ENCODE measurements at regions not wholly inside any gene's neighbourhood (a gene's known extent, or its start where the extent isn't known, plus 50 kb on each side); places are given as distances from the start of the nearest gene placed in this dataset.

DNA sequence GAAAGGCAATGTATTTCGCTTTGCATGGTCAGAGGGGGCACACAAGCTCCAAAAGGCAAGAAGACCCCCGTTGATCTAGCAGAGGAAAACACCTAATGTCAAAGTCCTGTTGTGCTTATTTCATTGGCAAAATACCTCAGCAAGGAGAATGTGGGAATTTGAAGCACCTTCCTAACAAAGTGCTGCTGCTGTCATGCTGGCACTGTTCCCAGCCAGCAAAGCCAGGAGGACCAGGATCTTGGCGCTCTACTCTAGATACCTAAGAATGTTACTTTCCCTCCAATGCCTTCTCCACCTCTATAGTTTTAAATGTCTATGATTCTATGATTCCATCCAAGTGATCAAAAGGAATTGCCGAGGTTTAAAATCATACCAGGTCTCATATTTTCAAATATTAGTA lies 867.9 kb upstream of the POU3F3 start:
- TF ChIP-seq, protein P1, sequence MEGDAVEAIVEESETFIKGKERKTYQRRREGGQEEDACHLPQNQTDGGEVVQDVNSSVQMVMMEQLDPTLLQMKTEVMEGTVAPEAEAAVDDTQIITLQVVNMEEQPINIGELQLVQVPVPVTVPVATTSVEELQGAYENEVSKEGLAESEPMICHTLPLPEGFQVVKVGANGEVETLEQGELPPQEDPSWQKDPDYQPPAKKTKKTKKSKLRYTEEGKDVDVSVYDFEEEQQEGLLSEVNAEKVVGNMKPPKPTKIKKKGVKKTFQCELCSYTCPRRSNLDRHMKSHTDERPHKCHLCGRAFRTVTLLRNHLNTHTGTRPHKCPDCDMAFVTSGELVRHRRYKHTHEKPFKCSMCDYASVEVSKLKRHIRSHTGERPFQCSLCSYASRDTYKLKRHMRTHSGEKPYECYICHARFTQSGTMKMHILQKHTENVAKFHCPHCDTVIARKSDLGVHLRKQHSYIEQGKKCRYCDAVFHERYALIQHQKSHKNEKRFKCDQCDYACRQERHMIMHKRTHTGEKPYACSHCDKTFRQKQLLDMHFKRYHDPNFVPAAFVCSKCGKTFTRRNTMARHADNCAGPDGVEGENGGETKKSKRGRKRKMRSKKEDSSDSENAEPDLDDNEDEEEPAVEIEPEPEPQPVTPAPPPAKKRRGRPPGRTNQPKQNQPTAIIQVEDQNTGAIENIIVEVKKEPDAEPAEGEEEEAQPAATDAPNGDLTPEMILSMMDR (tag by site-specific recombination; IDR thresholded peaks at IDR 0.05), result no peak
- TF ChIP-seq ZBTB8A (tag by site-specific recombination; IDR thresholded peaks at IDR 0.05) (no peak), BCL11A (tag by site-specific recombination; IDR thresholded peaks at IDR 0.05; ENCODE audit: low read depth) (no peak), ZFP69B (tag by site-specific recombination; IDR thresholded peaks at IDR 0.05) (no peak), ZNF292 (tag by site-specific recombination; IDR thresholded peaks at IDR 0.05; ENCODE audit: borderline replicate concordance, low read depth) (no peak)
- TF ChIP-seq, protein P2, sequence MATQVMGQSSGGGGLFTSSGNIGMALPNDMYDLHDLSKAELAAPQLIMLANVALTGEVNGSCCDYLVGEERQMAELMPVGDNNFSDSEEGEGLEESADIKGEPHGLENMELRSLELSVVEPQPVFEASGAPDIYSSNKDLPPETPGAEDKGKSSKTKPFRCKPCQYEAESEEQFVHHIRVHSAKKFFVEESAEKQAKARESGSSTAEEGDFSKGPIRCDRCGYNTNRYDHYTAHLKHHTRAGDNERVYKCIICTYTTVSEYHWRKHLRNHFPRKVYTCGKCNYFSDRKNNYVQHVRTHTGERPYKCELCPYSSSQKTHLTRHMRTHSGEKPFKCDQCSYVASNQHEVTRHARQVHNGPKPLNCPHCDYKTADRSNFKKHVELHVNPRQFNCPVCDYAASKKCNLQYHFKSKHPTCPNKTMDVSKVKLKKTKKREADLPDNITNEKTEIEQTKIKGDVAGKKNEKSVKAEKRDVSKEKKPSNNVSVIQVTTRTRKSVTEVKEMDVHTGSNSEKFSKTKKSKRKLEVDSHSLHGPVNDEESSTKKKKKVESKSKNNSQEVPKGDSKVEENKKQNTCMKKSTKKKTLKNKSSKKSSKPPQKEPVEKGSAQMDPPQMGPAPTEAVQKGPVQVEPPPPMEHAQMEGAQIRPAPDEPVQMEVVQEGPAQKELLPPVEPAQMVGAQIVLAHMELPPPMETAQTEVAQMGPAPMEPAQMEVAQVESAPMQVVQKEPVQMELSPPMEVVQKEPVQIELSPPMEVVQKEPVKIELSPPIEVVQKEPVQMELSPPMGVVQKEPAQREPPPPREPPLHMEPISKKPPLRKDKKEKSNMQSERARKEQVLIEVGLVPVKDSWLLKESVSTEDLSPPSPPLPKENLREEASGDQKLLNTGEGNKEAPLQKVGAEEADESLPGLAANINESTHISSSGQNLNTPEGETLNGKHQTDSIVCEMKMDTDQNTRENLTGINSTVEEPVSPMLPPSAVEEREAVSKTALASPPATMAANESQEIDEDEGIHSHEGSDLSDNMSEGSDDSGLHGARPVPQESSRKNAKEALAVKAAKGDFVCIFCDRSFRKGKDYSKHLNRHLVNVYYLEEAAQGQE (tag by site-specific recombination; IDR thresholded peaks at IDR 0.05), result no peak
- TF ChIP-seq, protein P3, sequence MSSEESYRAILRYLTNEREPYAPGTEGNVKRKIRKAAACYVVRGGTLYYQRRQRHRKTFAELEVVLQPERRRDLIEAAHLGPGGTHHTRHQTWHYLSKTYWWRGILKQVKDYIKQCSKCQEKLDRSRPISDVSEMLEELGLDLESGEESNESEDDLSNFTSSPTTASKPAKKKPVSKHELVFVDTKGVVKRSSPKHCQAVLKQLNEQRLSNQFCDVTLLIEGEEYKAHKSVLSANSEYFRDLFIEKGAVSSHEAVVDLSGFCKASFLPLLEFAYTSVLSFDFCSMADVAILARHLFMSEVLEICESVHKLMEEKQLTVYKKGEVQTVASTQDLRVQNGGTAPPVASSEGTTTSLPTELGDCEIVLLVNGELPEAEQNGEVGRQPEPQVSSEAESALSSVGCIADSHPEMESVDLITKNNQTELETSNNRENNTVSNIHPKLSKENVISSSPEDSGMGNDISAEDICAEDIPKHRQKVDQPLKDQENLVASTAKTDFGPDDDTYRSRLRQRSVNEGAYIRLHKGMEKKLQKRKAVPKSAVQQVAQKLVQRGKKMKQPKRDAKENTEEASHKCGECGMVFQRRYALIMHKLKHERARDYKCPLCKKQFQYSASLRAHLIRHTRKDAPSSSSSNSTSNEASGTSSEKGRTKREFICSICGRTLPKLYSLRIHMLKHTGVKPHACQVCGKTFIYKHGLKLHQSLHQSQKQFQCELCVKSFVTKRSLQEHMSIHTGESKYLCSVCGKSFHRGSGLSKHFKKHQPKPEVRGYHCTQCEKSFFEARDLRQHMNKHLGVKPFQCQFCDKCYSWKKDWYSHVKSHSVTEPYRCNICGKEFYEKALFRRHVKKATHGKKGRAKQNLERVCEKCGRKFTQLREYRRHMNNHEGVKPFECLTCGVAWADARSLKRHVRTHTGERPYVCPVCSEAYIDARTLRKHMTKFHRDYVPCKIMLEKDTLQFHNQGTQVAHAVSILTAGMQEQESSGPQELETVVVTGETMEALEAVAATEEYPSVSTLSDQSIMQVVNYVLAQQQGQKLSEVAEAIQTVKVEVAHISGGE (tag by site-specific recombination; conservative IDR thresholded peaks at IDR 0.05; ENCODE audit: low read depth), result no peak
